SHP77 (cell line): ENCODE measurements at regions not wholly inside any gene's neighbourhood (a gene's known extent, or its start where the extent isn't known, plus 50 kb on each side); places are given as distances from the start of the nearest gene placed in this dataset.
A peak's percentile ranks its signal among the peaks of the same experiment; 100 is the strongest.

Source experiments
- DNase-seq, 2 experiments: peaks; one replicate each; lab custom pipeline; 2025; lab: John Stamatoyannopoulos, UW

GRCh38 chr11:129291546-129291945 lies 84.1 kb upstream of the BARX2 start:
- DNase-seq, result no peak

- no peak for DNase-seq
Measured at GRCh38 chr11:129290966-129291365, 84.7 kb upstream of the BARX2 start.

GRCh38 chr11:129289350-129290040 lies 86.2 kb upstream of the BARX2 start:
- no peak for DNase-seq

- no peak for DNase-seq
Measured at GRCh38 chr11:129287920-129288319, 87.7 kb upstream of the BARX2 start.

GRCh38 chr11:129286813-129287212 lies 88.8 kb upstream of the BARX2 start:
- peak; percentile 91 to 94 for DNase-seq

- no peak for DNase-seq
Measured at GRCh38 chr11:129285402-129285786, 90.3 kb upstream of the BARX2 start.

- no peak for DNase-seq
Measured at GRCh38 chr11:129283141-129283540, 91.0 kb upstream of the ARHGAP32 start.

GRCh38 chr11:129282634-129283033 lies 90.5 kb upstream of the ARHGAP32 start:
- no peak for DNase-seq

GRCh38 chr11:129281471-129282415 lies 89.6 kb upstream of the ARHGAP32 start:
- peak; percentile 45 to 66 for DNase-seq

GRCh38 chr11:129280027-129280811 lies 88.1 kb upstream of the ARHGAP32 start:
- DNase-seq, result peak in 1 of 2 experiments; percentile 25

- DNase-seq, result peak; percentile 78 to 83
Measured at GRCh38 chr11:129279326-129280026, 87.4 kb upstream of the ARHGAP32 start.

- no peak for DNase-seq
Measured at GRCh38 chr11:129278586-129279319, 86.6 kb upstream of the ARHGAP32 start.

- DNase-seq, result no peak
Measured at GRCh38 chr11:129277198-129277843, 85.2 kb upstream of the ARHGAP32 start.

- no peak for DNase-seq
Measured at GRCh38 chr11:129275828-129276227, 83.7 kb upstream of the ARHGAP32 start.

GRCh38 chr11:129273944-129274711 lies 82.0 kb upstream of the ARHGAP32 start:
- no peak for DNase-seq

GRCh38 chr11:129273322-129273721 lies 81.2 kb upstream of the ARHGAP32 start:
- DNase-seq, result no peak

- no peak for DNase-seq
Measured at GRCh38 chr11:129271030-129271429, 78.9 kb upstream of the ARHGAP32 start.

GRCh38 chr11:129270446-129270845 lies 78.3 kb upstream of the ARHGAP32 start:
- DNase-seq, result no peak

- no peak for DNase-seq
Measured at GRCh38 chr11:129268371-129268770, 76.2 kb upstream of the ARHGAP32 start.

- DNase-seq, result no peak
Measured at GRCh38 chr11:129267716-129268115, 75.6 kb upstream of the ARHGAP32 start.
